WTC11 (cell line): ENCODE measurements at regions not wholly inside any gene's neighbourhood (a gene's known extent, or its start where the extent isn't known, plus 50 kb on each side); places are given as distances from the start of the nearest gene placed in this dataset.

Experiments used
- SP1 ChIP-seq: sonication (generic); formaldehyde crosslinking; conservative IDR thresholded peaks from 2 replicates; pipeline ENCODE4 v1.8.1; 2022; ENCODE audit warnings: missing genetic modification reagents
- TF ChIP-seq, protein P1 (sequence below): fragments of 200-600 bp; IDR thresholded peaks from 2 replicates; pipeline ENCODE4 v1.8.0; 2022; ENCODE audit warnings: antibody characterized with exemption

GRCh38 chr3:157602424-157602823 is 99.2 kb upstream of the VEPH1 start:
- TF ChIP-seq, protein P1, sequence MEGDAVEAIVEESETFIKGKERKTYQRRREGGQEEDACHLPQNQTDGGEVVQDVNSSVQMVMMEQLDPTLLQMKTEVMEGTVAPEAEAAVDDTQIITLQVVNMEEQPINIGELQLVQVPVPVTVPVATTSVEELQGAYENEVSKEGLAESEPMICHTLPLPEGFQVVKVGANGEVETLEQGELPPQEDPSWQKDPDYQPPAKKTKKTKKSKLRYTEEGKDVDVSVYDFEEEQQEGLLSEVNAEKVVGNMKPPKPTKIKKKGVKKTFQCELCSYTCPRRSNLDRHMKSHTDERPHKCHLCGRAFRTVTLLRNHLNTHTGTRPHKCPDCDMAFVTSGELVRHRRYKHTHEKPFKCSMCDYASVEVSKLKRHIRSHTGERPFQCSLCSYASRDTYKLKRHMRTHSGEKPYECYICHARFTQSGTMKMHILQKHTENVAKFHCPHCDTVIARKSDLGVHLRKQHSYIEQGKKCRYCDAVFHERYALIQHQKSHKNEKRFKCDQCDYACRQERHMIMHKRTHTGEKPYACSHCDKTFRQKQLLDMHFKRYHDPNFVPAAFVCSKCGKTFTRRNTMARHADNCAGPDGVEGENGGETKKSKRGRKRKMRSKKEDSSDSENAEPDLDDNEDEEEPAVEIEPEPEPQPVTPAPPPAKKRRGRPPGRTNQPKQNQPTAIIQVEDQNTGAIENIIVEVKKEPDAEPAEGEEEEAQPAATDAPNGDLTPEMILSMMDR = no peak
- TF ChIP-seq SP1 = no peak
